Suprapubic skin (tissue), 4 donors: ENCODE measurements at regions not wholly inside any gene's neighbourhood (a gene's known extent, or its start where the extent isn't known, plus 50 kb on each side); places are given as distances from the start of the nearest gene placed in this dataset.

Source experiments
- DNase-seq, 2 donors: peaks; one replicate each; pipeline ENCODE4 v3.0.0-alpha.2; 2019; ENCODE audit warnings: low spot score in 2 of 2
- H3K27ac ChIP-seq: fragments of 200-600 bp; sonication (generic); one replicate; pipeline ENCODE4 v1.5.1; 2019
- H3K27me3 ChIP-seq: fragments of 200-600 bp; sonication (generic); one replicate; pipeline ENCODE4 v1.5.1; 2019
- H3K36me3 ChIP-seq: fragments of 200-600 bp; sonication (generic); one replicate; pipeline ENCODE4 v1.5.1; 2019
- H3K4me1 ChIP-seq: fragments of 200-600 bp; sonication (generic); one replicate; pipeline ENCODE4 v1.5.1; 2019
- H3K4me3 ChIP-seq: fragments of 200-600 bp; sonication (generic); one replicate; pipeline ENCODE4 v1.5.1; 2019; ENCODE audit warnings: mild to moderate bottlenecking
- H3K9me3 ChIP-seq: fragments of 200-600 bp; sonication (generic); one replicate; pipeline ENCODE4 v1.5.1; 2019
- CTCF ChIP-seq, 2 donors: fragments of 200-600 bp in 1 of 2; fragments of 450-650 bp in 1 of 2; sonication (generic) in 1 of 2; IDR thresholded peaks; one replicate each; pipeline ENCODE4 v1.5.1; 2016 to 2019; ENCODE audit warnings: antibody characterized with exemption in 2 of 2, mild to moderate bottlenecking in 1 of 2, moderate library complexity in 1 of 2
- EP300 ChIP-seq: sonication (generic); formaldehyde crosslinking; IDR thresholded peaks from one replicate; pipeline ENCODE4 v1.6.1; 2017; ENCODE audit warnings: antibody characterized with exemption
- POLR2A ChIP-seq, 2 donors: fragments of 450-650 bp; IDR thresholded peaks; one replicate each; pipeline ENCODE4 v1.6.1; 2017; ENCODE audit warnings: antibody characterized with exemption in 2 of 2, mild to moderate bottlenecking in 2 of 2, moderate library complexity in 2 of 2
- POLR2AphosphoS5 ChIP-seq, 3 donors: sonication (generic); formaldehyde crosslinking; IDR thresholded peaks; one replicate each; pipeline ENCODE4 v1.6.1; 2017; ENCODE audit warnings: antibody characterized with exemption in 3 of 3
- WGBS: methylation state at CpG from one replicate; pipeline ENCODE4 v1.1.5; 2018; 5-methylcytosine and 5-hydroxymethylcytosine counted together

- no peak overlapping the region for H3K27ac ChIP-seq
- no peaks in the 10 kb centered on the region for H3K36me3 ChIP-seq
- TF ChIP-seq EP300 (no peak), CTCF (IDR thresholded peaks at IDR 0.05) (no peak), POLR2A (IDR thresholded peaks at IDR 0.05) (no peak), POLR2AphosphoS5 (IDR thresholded peaks at IDR 0.05) (no peak)
- H3K4me1 ChIP-seq = no peaks in the 10 kb centered on the region
- no peaks in the 10 kb centered on the region for H3K27me3 ChIP-seq
- DNase-seq = no peak
- 53% methylated on average over 1 of the region's 1 CpG for WGBS
- no peak overlapping the region for H3K4me3 ChIP-seq
- H3K9me3 ChIP-seq = no peaks in the 10 kb centered on the region
These were observed 84.5 kb upstream of the EYA4 start for GRCh38 chr6:133156689-133157088.

- DNase-seq = no peak
These were observed 83.2 kb upstream of the EYA4 start for GRCh38 chr6:133157995-133158394.

GRCh38 chr6:133159255-133159795, 81.8 kb upstream of the EYA4 start:
- TF ChIP-seq EP300 (no peak), POLR2A (IDR thresholded peaks at IDR 0.05) (no peak), CTCF (IDR thresholded peaks at IDR 0.05) (no peak), POLR2AphosphoS5 (IDR thresholded peaks at IDR 0.05) (no peak)
- WGBS = 69% methylated on average over 2 of the region's 2 CpGs
- Histone ChIP-seq H3K9me3 (no peaks in the 10 kb centered on the region), H3K4me1 (no peaks in the 10 kb centered on the region), H3K27me3 (no peaks in the 10 kb centered on the region), H3K36me3 (no peaks in the 10 kb centered on the region), H3K4me3 (no peak overlapping the region), H3K27ac (no peak overlapping the region)
- no peak for DNase-seq

More at GRCh38 chr6:133157995-133158394, 83.2 kb upstream of the EYA4 start:
- no peak overlapping the region for H3K4me3 ChIP-seq
- H3K27me3 ChIP-seq = no peaks in the 10 kb centered on the region
- no peaks in the 10 kb centered on the region for H3K4me1 ChIP-seq
- no peaks in the 10 kb centered on the region for H3K9me3 ChIP-seq
- TF ChIP-seq EP300 (no peak), CTCF (IDR thresholded peaks at IDR 0.05) (no peak), POLR2AphosphoS5 (IDR thresholded peaks at IDR 0.05) (no peak), POLR2A (IDR thresholded peaks at IDR 0.05) (no peak)
- H3K27ac ChIP-seq = no peak overlapping the region
- no peaks in the 10 kb centered on the region for H3K36me3 ChIP-seq
- 42% methylated on average over 2 of the region's 2 CpGs for WGBS

GRCh38 chr6:133160536-133160935, 80.6 kb upstream of the EYA4 start:
- no peaks in the 10 kb centered on the region for H3K4me1 ChIP-seq
- H3K9me3 ChIP-seq = no peaks in the 10 kb centered on the region
- TF ChIP-seq CTCF (IDR thresholded peaks at IDR 0.05) = no peak
- TF ChIP-seq EP300 = no peak
- no peak for TF ChIP-seq POLR2AphosphoS5 (IDR thresholded peaks at IDR 0.05)
- no peak for TF ChIP-seq POLR2A (IDR thresholded peaks at IDR 0.05)
- H3K36me3 ChIP-seq = no peaks in the 10 kb centered on the region
- WGBS = 55% methylated on average over 2 of the region's 2 CpGs
- H3K27me3 ChIP-seq = no peaks in the 10 kb centered on the region
- no peak overlapping the region for H3K27ac ChIP-seq
- no peak overlapping the region for H3K4me3 ChIP-seq
- no peak for DNase-seq

GRCh38 chr6:133165235-133165634, 75.9 kb upstream of the EYA4 start:
- Histone ChIP-seq H3K36me3 (no peaks in the 10 kb centered on the region), H3K9me3 (no peaks in the 10 kb centered on the region), H3K4me1 (no peaks in the 10 kb centered on the region), H3K27me3 (no peaks in the 10 kb centered on the region), H3K27ac (no peak overlapping the region), H3K4me3 (no peak overlapping the region)
- no peak for DNase-seq
- TF ChIP-seq EP300 = no peak
- no peak for TF ChIP-seq POLR2A (IDR thresholded peaks at IDR 0.05)
- TF ChIP-seq POLR2AphosphoS5 (IDR thresholded peaks at IDR 0.05) = no peak
- no peak for TF ChIP-seq CTCF (IDR thresholded peaks at IDR 0.05)
